ENCODE measurements at regions not wholly inside any gene's neighbourhood (a gene's known extent, or its start where the extent isn't known, plus 50 kb on each side); places are given as distances from the start of the nearest gene placed in this dataset.

- TF ChIP-seq CTCF (IDR thresholded peaks at IDR 0.05) (no peak), POLR2A (IDR thresholded peaks at IDR 0.05) (no peak)
Observed at GRCh38 chr13:77443511-77443910, 92.0 kb upstream of the SCEL start.

Data from esophagus squamous epithelium (tissue), 4 donors.